Uterus (tissue), 2 donors: ENCODE measurements at regions not wholly inside any gene's neighbourhood (a gene's known extent, or its start where the extent isn't known, plus 50 kb on each side); places are given as distances from the start of the nearest gene placed in this dataset.

Experiments
- POLR2A ChIP-seq, 2 donors: fragments of 450-650 bp; IDR thresholded peaks; one replicate each; pipeline ENCODE4 v1.6.1; 2016; ENCODE audit warnings: antibody characterized with exemption in 2 of 2, mild to moderate bottlenecking in 1 of 2, moderate library complexity in 1 of 2
- TF ChIP-seq, protein P1 (sequence below), 4 experiments: fragments of 200-600 bp in 2 of 4; fragments of 450-650 bp in 2 of 4; sonication (generic) in 2 of 4; IDR thresholded peaks; one replicate each; pipeline ENCODE4 v1.5.1; 2016 to 2019; ENCODE audit warnings: antibody characterized with exemption in 4 of 4, mild to moderate bottlenecking in 2 of 4, moderate library complexity in 1 of 4

DNA sequence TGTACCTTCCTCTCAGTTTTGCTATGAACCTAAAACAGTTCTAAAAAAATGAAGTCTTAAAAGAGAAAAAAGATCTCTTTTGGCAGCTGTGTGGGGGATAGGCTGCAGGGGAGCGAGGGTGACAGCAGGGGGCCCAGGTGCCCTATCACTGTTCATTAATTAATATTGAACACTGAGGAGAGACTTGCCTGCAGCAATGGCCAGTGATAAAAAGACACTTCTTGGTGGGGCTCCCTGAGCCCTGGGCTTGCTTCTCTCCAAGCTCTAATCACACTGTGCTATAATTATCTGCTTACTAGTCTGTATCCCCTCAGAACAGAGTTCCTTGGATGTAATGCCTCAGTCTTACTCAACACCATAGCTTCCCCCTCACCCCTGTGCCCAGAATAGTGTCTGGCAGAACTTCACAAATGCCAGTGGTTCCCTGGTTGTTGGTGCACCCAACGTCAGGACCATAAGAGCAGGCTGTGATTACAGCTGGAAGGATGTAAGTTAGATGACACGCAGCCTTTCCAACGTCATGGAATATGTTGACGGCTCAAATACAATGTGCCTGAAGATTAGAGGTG is 52.0 kb upstream of the IRX6 start:
- TF ChIP-seq, protein P1, sequence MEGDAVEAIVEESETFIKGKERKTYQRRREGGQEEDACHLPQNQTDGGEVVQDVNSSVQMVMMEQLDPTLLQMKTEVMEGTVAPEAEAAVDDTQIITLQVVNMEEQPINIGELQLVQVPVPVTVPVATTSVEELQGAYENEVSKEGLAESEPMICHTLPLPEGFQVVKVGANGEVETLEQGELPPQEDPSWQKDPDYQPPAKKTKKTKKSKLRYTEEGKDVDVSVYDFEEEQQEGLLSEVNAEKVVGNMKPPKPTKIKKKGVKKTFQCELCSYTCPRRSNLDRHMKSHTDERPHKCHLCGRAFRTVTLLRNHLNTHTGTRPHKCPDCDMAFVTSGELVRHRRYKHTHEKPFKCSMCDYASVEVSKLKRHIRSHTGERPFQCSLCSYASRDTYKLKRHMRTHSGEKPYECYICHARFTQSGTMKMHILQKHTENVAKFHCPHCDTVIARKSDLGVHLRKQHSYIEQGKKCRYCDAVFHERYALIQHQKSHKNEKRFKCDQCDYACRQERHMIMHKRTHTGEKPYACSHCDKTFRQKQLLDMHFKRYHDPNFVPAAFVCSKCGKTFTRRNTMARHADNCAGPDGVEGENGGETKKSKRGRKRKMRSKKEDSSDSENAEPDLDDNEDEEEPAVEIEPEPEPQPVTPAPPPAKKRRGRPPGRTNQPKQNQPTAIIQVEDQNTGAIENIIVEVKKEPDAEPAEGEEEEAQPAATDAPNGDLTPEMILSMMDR (IDR thresholded peaks at IDR 0.05): no peak
- TF ChIP-seq POLR2A (IDR thresholded peaks at IDR 0.05): no peak
